ENCODE measurements at regions not wholly inside any gene's neighbourhood (a gene's known extent, or its start where the extent isn't known, plus 50 kb on each side); places are given as distances from the start of the nearest gene placed in this dataset.

DNA sequence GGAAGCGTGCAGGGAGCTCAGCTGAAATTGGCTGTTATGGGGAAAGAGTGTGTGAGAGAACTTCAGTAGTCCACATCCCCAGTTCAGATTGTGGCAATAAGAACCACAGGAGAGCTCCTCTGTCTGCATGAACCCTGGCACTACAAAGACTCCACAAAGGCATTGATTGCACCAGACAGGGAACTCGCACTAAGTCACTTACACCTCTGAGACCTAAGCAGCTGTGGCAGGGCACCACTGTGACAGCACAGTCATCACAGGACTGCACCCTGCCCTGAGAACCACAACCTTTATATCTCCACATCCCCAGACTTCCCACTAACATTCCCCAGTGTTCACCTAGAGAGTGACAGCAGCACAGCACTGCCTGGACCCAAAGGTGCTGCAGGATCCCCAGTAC is 226.8 kb downstream of the XPNPEP1 start:
- Histone ChIP-seq H3K9me3 (no peaks in the 10 kb centered on the region), H3K4me3 (no peak overlapping the region), H3K27me3 (replicated peaks in 1 of 7) (peaks cover 0 to 4% (median 0%) of the 10 kb centered on the region in 7 donors), H3K36me3 (no peaks in the 10 kb centered on the region), H3K4me1 (no peaks in the 10 kb centered on the region), H3K27ac (no peak overlapping the region)
- intact Hi-C loops (cut with DNase I; ENCODE audit: low total_unique reads) = no loop called here
- 57 to 76% (median 70%) methylated on average over 2 of the region's 2 CpGs for WGBS, 5 donors
- no peak for TF ChIP-seq CTCF (IDR thresholded peaks at IDR 0.05 in 8 of 11, conservative IDR thresholded peaks at IDR 0.05 in 3 of 11)
- no peak for TF ChIP-seq POLR2A (IDR thresholded peaks at IDR 0.05)
- TF ChIP-seq POLR2AphosphoS5 (IDR thresholded peaks at IDR 0.05) = no peak
- no peak for DNase-seq

GRCh38 chr10:109695988-109696387 is 227.3 kb downstream of the XPNPEP1 start:
- Histone ChIP-seq H3K36me3 (no peaks in the 10 kb centered on the region), H3K4me1 (no peaks in the 10 kb centered on the region), H3K27me3 (replicated peaks in 1 of 7) (peaks cover 0 to 4% (median 0%) of the 10 kb centered on the region in 7 donors), H3K4me3 (no peak overlapping the region), H3K27ac (no peak overlapping the region), H3K9me3 (no peaks in the 10 kb centered on the region)
- TF ChIP-seq POLR2AphosphoS5 (IDR thresholded peaks at IDR 0.05) = no peak
- intact Hi-C loops (cut with DNase I; ENCODE audit: low total_unique reads) = no loop called here
- no peak for DNase-seq

GRCh38 chr10:109689785-109690184 is 233.5 kb downstream of the XPNPEP1 start:
- H3K4me3 ChIP-seq = no peak overlapping the region
- H3K36me3 ChIP-seq = no peaks in the 10 kb centered on the region
- no peaks in the 10 kb centered on the region for H3K4me1 ChIP-seq
- intact Hi-C loops (cut with DNase I; ENCODE audit: low total_unique reads) = no loop called here
- 0 to 40% (median 17%) methylated on average over 1 of the region's 1 CpG for WGBS, 5 donors
- no peak overlapping the region for H3K27ac ChIP-seq
- TF ChIP-seq POLR2A (IDR thresholded peaks at IDR 0.05) = no peak
- no peak for TF ChIP-seq CTCF (IDR thresholded peaks at IDR 0.05 in 8 of 11, conservative IDR thresholded peaks at IDR 0.05 in 3 of 11)
- no peak for TF ChIP-seq POLR2AphosphoS5 (IDR thresholded peaks at IDR 0.05)
- peaks cover 0 to 18% (median 0%) of the 10 kb centered on the region in 8 donors for H3K9me3 ChIP-seq
- H3K27me3 ChIP-seq (replicated peaks in 1 of 7) = no peaks in the 10 kb centered on the region
- DNase-seq = no peak

- no peaks in the 10 kb centered on the region for H3K27me3 ChIP-seq (replicated peaks in 1 of 7)
- no peak overlapping the region for H3K4me3 ChIP-seq
- no peaks in the 10 kb centered on the region for H3K4me1 ChIP-seq
- no peak overlapping the region for H3K27ac ChIP-seq
- DNase-seq = no peak
- TF ChIP-seq POLR2AphosphoS5 (IDR thresholded peaks at IDR 0.05) = no peak
- no peak for TF ChIP-seq POLR2A (IDR thresholded peaks at IDR 0.05)
- no peak for TF ChIP-seq CTCF (IDR thresholded peaks at IDR 0.05 in 8 of 11, conservative IDR thresholded peaks at IDR 0.05 in 3 of 11)
- intact Hi-C loops (cut with DNase I; ENCODE audit: low total_unique reads) = no loop called here
- H3K9me3 ChIP-seq = no peaks in the 10 kb centered on the region
- H3K36me3 ChIP-seq = no peaks in the 10 kb centered on the region
These were observed 243.8 kb downstream of the XPNPEP1 start for GRCh38 chr10:109679478-109679877.

- H3K4me3 ChIP-seq = no peak overlapping the region
- H3K9me3 ChIP-seq = no peaks in the 10 kb centered on the region
- no peaks in the 10 kb centered on the region for H3K36me3 ChIP-seq
- no peak overlapping the region for H3K27ac ChIP-seq
- WGBS, 5 donors = 83 to 89% (median 86%) methylated on average over 1 of the region's 1 CpG
- intact Hi-C loops (cut with DNase I; ENCODE audit: low total_unique reads) = no loop called here
- TF ChIP-seq POLR2A (IDR thresholded peaks at IDR 0.05) (no peak), POLR2AphosphoS5 (IDR thresholded peaks at IDR 0.05) (no peak), CTCF (IDR thresholded peaks at IDR 0.05 in 8 of 11, conservative IDR thresholded peaks at IDR 0.05 in 3 of 11) (no peak)
- no peak for DNase-seq
- no peaks in the 10 kb centered on the region for H3K4me1 ChIP-seq
- H3K27me3 ChIP-seq (replicated peaks in 1 of 7) = no peaks in the 10 kb centered on the region
These were observed 244.5 kb downstream of the XPNPEP1 start for GRCh38 chr10:109678857-109679256.

Measured in spleen (tissue), 11 donors.